Astrocyte of the cerebellum (primary cell): ENCODE measurements at regions not wholly inside any gene's neighbourhood (a gene's known extent, or its start where the extent isn't known, plus 50 kb on each side); places are given as distances from the start of the nearest gene placed in this dataset.

Source experiments
- DNase-seq: peaks from one replicate; pipeline ENCODE4 v3.0.0-alpha.2; 2011; ENCODE audit warnings: low read depth
- H3K4me3 ChIP-seq: 2 replicates; pipeline ENCODE4 v1.5.1; 2011; ENCODE audit warnings: mild to moderate bottlenecking, low read depth, low read length, moderate library complexity
- in situ Hi-C: cut with HindIII; loops from 2 replicates; pipeline ENCODE4 v1.10.0; 2017; ENCODE audit warnings: low sequenced_read_pairs
- TF ChIP-seq, protein P1 (sequence below): IDR thresholded peaks from 2 replicates; pipeline ENCODE4 v1.5.1; 2012; ENCODE audit warnings: low read length, low read depth, moderate library complexity, mild to moderate bottlenecking; ENCODE audit errors: missing control alignments

DNA sequence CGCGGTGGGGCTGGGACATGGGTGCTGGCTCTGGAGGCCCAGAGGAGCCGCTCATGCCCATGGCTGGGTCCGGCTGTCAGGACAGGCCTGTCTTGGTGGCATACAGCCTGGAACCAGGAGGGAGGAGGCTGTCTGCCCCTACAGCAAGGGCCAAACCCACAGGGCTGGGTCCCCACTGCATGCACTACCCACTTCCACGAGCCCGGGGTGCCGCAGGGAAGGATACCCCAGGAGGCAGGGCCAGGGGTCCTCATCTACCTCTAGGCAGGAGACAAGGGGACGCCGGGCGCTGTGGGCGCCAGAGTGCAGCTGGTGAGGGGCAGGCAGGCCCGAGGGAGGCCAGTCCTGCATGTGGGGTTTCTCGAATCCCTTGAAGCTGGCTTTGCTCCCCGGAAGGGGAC is 95.1 kb upstream of the GPC1 start:
- no peak overlapping the region for H3K4me3 ChIP-seq
- in situ Hi-C loops: no loop called here
- TF ChIP-seq, protein P1, sequence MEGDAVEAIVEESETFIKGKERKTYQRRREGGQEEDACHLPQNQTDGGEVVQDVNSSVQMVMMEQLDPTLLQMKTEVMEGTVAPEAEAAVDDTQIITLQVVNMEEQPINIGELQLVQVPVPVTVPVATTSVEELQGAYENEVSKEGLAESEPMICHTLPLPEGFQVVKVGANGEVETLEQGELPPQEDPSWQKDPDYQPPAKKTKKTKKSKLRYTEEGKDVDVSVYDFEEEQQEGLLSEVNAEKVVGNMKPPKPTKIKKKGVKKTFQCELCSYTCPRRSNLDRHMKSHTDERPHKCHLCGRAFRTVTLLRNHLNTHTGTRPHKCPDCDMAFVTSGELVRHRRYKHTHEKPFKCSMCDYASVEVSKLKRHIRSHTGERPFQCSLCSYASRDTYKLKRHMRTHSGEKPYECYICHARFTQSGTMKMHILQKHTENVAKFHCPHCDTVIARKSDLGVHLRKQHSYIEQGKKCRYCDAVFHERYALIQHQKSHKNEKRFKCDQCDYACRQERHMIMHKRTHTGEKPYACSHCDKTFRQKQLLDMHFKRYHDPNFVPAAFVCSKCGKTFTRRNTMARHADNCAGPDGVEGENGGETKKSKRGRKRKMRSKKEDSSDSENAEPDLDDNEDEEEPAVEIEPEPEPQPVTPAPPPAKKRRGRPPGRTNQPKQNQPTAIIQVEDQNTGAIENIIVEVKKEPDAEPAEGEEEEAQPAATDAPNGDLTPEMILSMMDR: no peak
- DNase-seq: no peak

DNA sequence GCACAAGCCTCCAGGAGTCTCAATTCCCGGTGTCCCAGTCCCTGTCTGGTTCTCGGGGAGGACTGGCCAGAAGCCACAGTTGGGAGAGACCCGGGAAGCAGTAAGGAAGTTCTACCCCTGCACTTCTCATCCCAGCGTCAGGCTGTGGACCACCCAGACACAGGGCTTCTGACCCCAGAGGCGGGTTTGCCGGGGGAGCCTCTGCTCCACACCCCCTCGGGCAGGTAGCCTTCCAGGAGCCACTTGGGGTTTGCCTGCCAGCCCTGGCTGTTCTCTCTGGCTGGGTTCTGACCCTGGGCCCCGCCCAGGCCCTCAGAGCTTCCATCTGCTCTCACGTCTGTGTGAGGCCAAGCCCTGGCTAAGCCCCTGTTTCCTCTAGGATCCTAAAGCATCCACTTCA is 94.4 kb upstream of the GPC1 start:
- H3K4me3 ChIP-seq: no peak overlapping the region
- no peak for DNase-seq
- TF ChIP-seq, protein P1: no peak
- in situ Hi-C loops: no loop called here

GRCh38 chr2:240343548-240343947 is 91.9 kb upstream of the GPC1 start:
- in situ Hi-C loops: no loop called here
- TF ChIP-seq, protein P1: no peak
- no peak for DNase-seq
- H3K4me3 ChIP-seq: no peak overlapping the region

GRCh38 chr2:240344904-240345303 is 90.6 kb upstream of the GPC1 start:
- in situ Hi-C loops: no loop called here
- DNase-seq: no peak
- TF ChIP-seq, protein P1: no peak
- H3K4me3 ChIP-seq: no peak overlapping the region

DNA sequence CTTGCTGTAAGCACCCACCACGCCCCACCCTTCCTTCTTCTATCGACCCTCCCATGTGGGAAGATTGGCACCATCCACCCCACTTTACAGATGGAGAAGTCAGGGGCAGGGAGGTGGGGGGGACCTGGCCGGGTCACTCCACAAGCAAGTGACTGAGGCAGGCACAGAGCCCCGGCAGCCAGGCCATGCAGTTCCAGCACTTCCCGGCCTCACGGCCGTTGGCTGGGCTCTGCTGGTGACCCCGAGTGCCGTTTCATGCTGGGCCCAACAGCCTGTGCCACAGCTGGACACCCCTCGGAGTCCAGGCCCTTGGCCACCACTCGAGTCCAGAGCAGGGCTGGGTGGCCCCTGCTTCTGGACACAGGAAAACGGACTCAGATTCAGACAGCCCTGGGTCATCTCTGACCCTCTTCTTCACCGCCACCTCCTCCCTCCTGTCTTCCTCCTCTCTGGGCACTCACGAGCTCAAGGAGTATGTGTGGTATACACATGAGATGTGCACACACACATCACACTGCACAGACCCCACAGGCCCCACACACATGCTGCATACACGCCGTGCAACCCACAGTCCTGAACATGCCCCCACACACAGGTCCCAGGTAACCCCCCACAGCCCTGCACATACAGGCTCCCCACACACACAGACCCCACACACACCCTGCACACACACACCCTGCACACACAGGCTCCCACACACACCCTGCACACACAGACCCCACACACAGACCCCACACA is 89.3 kb upstream of the GPC1 start:
- H3K4me3 ChIP-seq: no peak overlapping the region
- TF ChIP-seq, protein P1: no peak
- in situ Hi-C loops: no loop called here
- DNase-seq: no peak

GRCh38 chr2:240346753-240347372 is 88.6 kb upstream of the GPC1 start:
- H3K4me3 ChIP-seq: no peak overlapping the region
- in situ Hi-C loops: no loop called here
- no peak for DNase-seq

More at GRCh38 chr2:240346753-240347372, 88.6 kb upstream of the GPC1 start:
- TF ChIP-seq, protein P1: no peak
